ENCODE measurements at regions not wholly inside any gene's neighbourhood (a gene's known extent, or its start where the extent isn't known, plus 50 kb on each side); places are given as distances from the start of the nearest gene placed in this dataset.
"Not testable (repeated sequence)": the region's sequence is repeated elsewhere in the genome, so short reads cannot be mapped to it uniquely, and the experiment has no call there.

DNA sequence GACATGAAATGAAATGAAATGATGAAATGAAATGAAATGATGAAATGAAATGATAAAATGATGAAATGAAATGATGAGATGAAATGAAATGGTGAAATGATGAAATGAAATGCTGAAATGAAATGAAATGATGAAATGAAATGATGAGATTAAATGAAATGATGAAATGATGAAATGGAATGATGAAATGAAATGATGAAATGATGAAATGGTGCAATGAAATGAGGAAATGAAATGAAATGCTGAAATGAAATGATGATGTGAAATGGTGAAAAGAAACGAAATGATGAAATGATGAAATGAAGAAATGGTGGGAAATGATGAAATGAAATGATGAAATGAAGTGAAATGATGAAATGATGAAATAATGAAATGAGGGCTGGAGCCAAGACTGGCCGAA is 559.1 kb upstream of the WSB1 start:
- H3K4me1 Mint-ChIP-seq; H3K14ac ChIP-seq (ENCODE audit: insufficient read depth, low read length); H2BK15ac ChIP-seq (ENCODE audit: low read depth, low read length); H3K4me1 ChIP-seq (ENCODE audit: insufficient read depth, low read length); H3K79me1 ChIP-seq (ENCODE audit: insufficient read depth, low read depth, low read length, poor library complexity, severe bottlenecking); H4K8ac ChIP-seq (replicated peaks; ENCODE audit: insufficient read length, low read depth, low read length); H2BK120ac ChIP-seq (ENCODE audit: low read depth, low read length, poor library complexity, severe bottlenecking); H3K27me3 Mint-ChIP-seq (ENCODE audit: low read depth); H3K23ac ChIP-seq (ENCODE audit: insufficient read length, low read depth, low read length); H3K27ac ChIP-seq (ENCODE audit: insufficient read length, low read depth, low read length); H3T11ph ChIP-seq (ENCODE audit: low read length); H2AFZ ChIP-seq (ENCODE audit: low read length); DNase-seq; H4K91ac ChIP-seq (ENCODE audit: insufficient read length, low read depth, low read length); H3K27me3 ChIP-seq (ENCODE audit: insufficient read depth, low read length); H3K4me2 ChIP-seq (ENCODE audit: insufficient read depth, insufficient read length, low read length); H2BK20ac ChIP-seq (ENCODE audit: low read depth, low read length, poor library complexity, severe bottlenecking); H3K4me3 Mint-ChIP-seq; H2BK12ac ChIP-seq (ENCODE audit: insufficient read length, low read depth, low read length); H3K56ac ChIP-seq (ENCODE audit: insufficient read length, low read depth, low read length); H3K27ac Mint-ChIP-seq; H3K79me2 ChIP-seq (ENCODE audit: insufficient read depth, low read length); H2BK5ac ChIP-seq (ENCODE audit: insufficient read length, low read length); H2AK5ac ChIP-seq (ENCODE audit: insufficient read length, low read length); H3K4ac ChIP-seq (ENCODE audit: low read depth, low read length); H3K23me2 ChIP-seq (ENCODE audit: insufficient read length, low read depth, low read length, poor library complexity, severe bottlenecking); H3K18ac ChIP-seq (ENCODE audit: insufficient read length, low read depth, low read length); H4K20me1 ChIP-seq (ENCODE audit: control insufficient read depth, insufficient read depth, insufficient read length); H4K5ac ChIP-seq (ENCODE audit: insufficient read length, low read depth, low read length); H3K9ac ChIP-seq (ENCODE audit: extremely low read depth, insufficient read length, low read length): not testable (repeated sequence)
- 100% methylated on average over 1 of the region's 2 CpGs for WGBS (ENCODE audit: extremely low coverage, insufficient read length, low lambda C conversion rate)
- H3K9me3 Mint-ChIP-seq: peaks cover 82 to 94% of the 10 kb centered on the region in 2 experiments
- H3K9me3 ChIP-seq (ENCODE audit: control insufficient read depth, low read depth, low read length): peaks cover 18% of the 10 kb centered on the region
- peaks cover 15 to 31% (median 16%) of the 10 kb centered on the region in 3 experiments for H3K36me3 Mint-ChIP-seq (ENCODE audit: insufficient read depth in 1 of 3, low read depth in 3 of 3)

DNA sequence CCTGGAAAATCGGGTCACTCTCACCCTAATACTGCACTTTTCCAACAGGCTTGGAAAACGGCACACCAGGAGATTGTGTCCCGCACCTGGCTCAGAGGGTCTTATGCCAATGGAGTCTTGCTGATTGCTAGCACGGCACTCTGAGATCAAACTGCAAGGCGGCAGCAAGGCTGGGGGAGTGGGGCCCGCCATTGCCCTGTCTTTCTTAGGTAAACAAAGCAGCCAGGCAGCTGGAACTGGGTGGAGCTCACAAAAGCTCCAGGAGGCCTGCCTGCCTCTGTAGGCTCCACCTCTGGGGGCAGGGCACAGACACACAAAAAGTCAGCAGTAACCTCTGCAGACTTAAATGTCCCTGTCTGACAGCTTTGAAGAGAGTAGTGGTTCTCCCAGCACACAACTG is 557.9 kb upstream of the WSB1 start:
- not testable (repeated sequence) for H2BK15ac ChIP-seq (ENCODE audit: low read depth, low read length); H3K27ac Mint-ChIP-seq; H3K56ac ChIP-seq (ENCODE audit: insufficient read length, low read depth, low read length); H4K5ac ChIP-seq (ENCODE audit: insufficient read length, low read depth, low read length); H3K27me3 Mint-ChIP-seq (ENCODE audit: low read depth); H4K91ac ChIP-seq (ENCODE audit: insufficient read length, low read depth, low read length); H3K4me3 Mint-ChIP-seq; H4K8ac ChIP-seq (replicated peaks; ENCODE audit: insufficient read length, low read depth, low read length); H3K23ac ChIP-seq (ENCODE audit: insufficient read length, low read depth, low read length); H3K27me3 ChIP-seq (ENCODE audit: insufficient read depth, low read length); H4K20me1 ChIP-seq (ENCODE audit: control insufficient read depth, insufficient read depth, insufficient read length); H3K18ac ChIP-seq (ENCODE audit: insufficient read length, low read depth, low read length); H3K4ac ChIP-seq (ENCODE audit: low read depth, low read length); H2BK20ac ChIP-seq (ENCODE audit: low read depth, low read length, poor library complexity, severe bottlenecking); H3K79me2 ChIP-seq (ENCODE audit: insufficient read depth, low read length); H3K4me1 Mint-ChIP-seq; H3T11ph ChIP-seq (ENCODE audit: low read length); H3K23me2 ChIP-seq (ENCODE audit: insufficient read length, low read depth, low read length, poor library complexity, severe bottlenecking); H3K4me2 ChIP-seq (ENCODE audit: insufficient read depth, insufficient read length, low read length); H2BK5ac ChIP-seq (ENCODE audit: insufficient read length, low read length); DNase-seq; H2AK5ac ChIP-seq (ENCODE audit: insufficient read length, low read length); H2AFZ ChIP-seq (ENCODE audit: low read length); H2BK120ac ChIP-seq (ENCODE audit: low read depth, low read length, poor library complexity, severe bottlenecking); H3K4me1 ChIP-seq (ENCODE audit: insufficient read depth, low read length); H3K14ac ChIP-seq (ENCODE audit: insufficient read depth, low read length); H3K79me1 ChIP-seq (ENCODE audit: insufficient read depth, low read depth, low read length, poor library complexity, severe bottlenecking); H3K9ac ChIP-seq (ENCODE audit: extremely low read depth, insufficient read length, low read length); H3K27ac ChIP-seq (ENCODE audit: insufficient read length, low read depth, low read length); H2BK12ac ChIP-seq (ENCODE audit: insufficient read length, low read depth, low read length)
- Mint-ChIP-seq H3K9me3 (peaks cover 81 to 92% of the 10 kb centered on the region in 2 experiments), H3K36me3 (ENCODE audit: insufficient read depth in 1 of 3, low read depth in 3 of 3) (peaks cover 15 to 35% (median 16%) of the 10 kb centered on the region in 3 experiments)
- no CpG with 5 or more reads among the region's 6 CpGs for WGBS (ENCODE audit: extremely low coverage, insufficient read length, low lambda C conversion rate)
- peaks cover 18% of the 10 kb centered on the region for H3K9me3 ChIP-seq (ENCODE audit: control insufficient read depth, low read depth, low read length)

Data from H9 (cell line).